H1 (cell line): ENCODE measurements at regions not wholly inside any gene's neighbourhood (a gene's known extent, or its start where the extent isn't known, plus 50 kb on each side); places are given as distances from the start of the nearest gene placed in this dataset.

Source experiments
- CTCF ChIA-PET: fragments of 300-600 bp; sonication (Branson Sonifier 250); formaldehyde crosslinking; loops from one replicate; lab custom pipeline; 2021; ENCODE audit not compliant: partially characterized antibody; lab: Charles Lee
- POLR2A ChIA-PET: fragments of 300-600 bp; sonication (Branson Sonifier 250); formaldehyde crosslinking; loops from one replicate; lab custom pipeline; 2021; ENCODE audit warnings: inconsistent platforms; ENCODE audit not compliant: partially characterized antibody; lab: Charles Lee
- DNase-seq, 2 experiments: peaks; one replicate each; pipeline versions ENCODE4 v3.0.0 to v3.0.0-alpha.2; 2010 to 2022; ENCODE audit warnings: low spot score in 2 of 2, low read depth in 1 of 2, mixed read lengths in 1 of 2
- FAIRE-seq: peaks from 2 replicates; lab custom pipeline; 2011; peaks lifted over from hg19 to GRCh38; lab: Jason Lieb, UNC
- H2AFZ ChIP-seq: 2 replicates; pipeline ENCODE4 v1.8.1; 2012; ENCODE audit warnings: low read length, inconsistent platforms
- H2AK5ac ChIP-seq: 2 replicates; pipeline ENCODE4 v1.6.1; 2013; ENCODE audit warnings: low read depth, low read length
- H2BK120ac ChIP-seq: replicated peaks from 2 replicates; pipeline ENCODE3; 2013; ENCODE audit warnings: low read depth, low read length, inconsistent platforms
- H2BK12ac ChIP-seq: 2 replicates; pipeline ENCODE4 v1.6.1; 2013; ENCODE audit warnings: low read depth, low read length
- H2BK15ac ChIP-seq: 2 replicates; pipeline ENCODE4 v1.6.1; 2013; ENCODE audit warnings: low read length
- H2BK20ac ChIP-seq: 2 replicates; pipeline ENCODE4 v1.6.1; 2013; ENCODE audit warnings: low read length
- H2BK5ac ChIP-seq: 2 replicates; pipeline ENCODE4 v1.6.1; 2013; ENCODE audit warnings: low read depth, low read length
- H3K14ac ChIP-seq: 2 replicates; pipeline ENCODE4 v1.6.1; 2013; ENCODE audit warnings: inconsistent platforms; ENCODE audit not compliant: insufficient read length
- H3K18ac ChIP-seq: 2 replicates; pipeline ENCODE4 v1.6.1; 2013; ENCODE audit warnings: low read length; ENCODE audit errors: extremely low read depth
- H3K23ac ChIP-seq: 2 replicates; pipeline ENCODE4 v1.6.1; 2013; ENCODE audit warnings: inconsistent platforms; ENCODE audit not compliant: insufficient read length
- H3K23me2 ChIP-seq: 2 replicates; pipeline ENCODE4 v1.6.1; 2013; ENCODE audit warnings: low read depth, low read length
- H3K27ac ChIP-seq: 2 replicates; pipeline ENCODE4 v1.6.1; 2011; ENCODE audit warnings: low read depth, low read length, inconsistent platforms
- H3K27me3 ChIP-seq, 4 experiments: replicated peaks in 1 of 4; 1 replicate in 1 of 4; 2 replicates in 3 of 4; pipeline versions ENCODE4 v1.6.1 to v1.8.1; 2011 to 2013; ENCODE audit warnings: low read length in 3 of 4, mild to moderate bottlenecking in 3 of 4, inconsistent platforms in 2 of 4, mixed read lengths in 2 of 4, moderate library complexity in 1 of 4; ENCODE audit not compliant: control insufficient read depth in 3 of 4, insufficient read depth in 3 of 4; ENCODE audit errors: extremely low read depth in 1 of 4
- H3K36me3 ChIP-seq, 4 experiments: 2 replicates each; pipeline versions ENCODE4 v1.6.1 to v1.8.1; 2011 to 2013; ENCODE audit warnings: mild to moderate bottlenecking in 4 of 4, low read length in 3 of 4, moderate library complexity in 2 of 4, control low read depth in 1 of 4, inconsistent platforms in 1 of 4; ENCODE audit not compliant: insufficient read depth in 4 of 4, control insufficient read depth in 2 of 4
- H3K4ac ChIP-seq: replicated peaks from 2 replicates; pipeline ENCODE3; 2013; ENCODE audit warnings: low read length, low read depth, mixed read lengths, inconsistent platforms; ENCODE audit not compliant: insufficient read length
- H3K4me1 ChIP-seq, 4 experiments: replicated peaks in 1 of 4; 1 replicate in 1 of 4; 2 replicates in 3 of 4; pipeline versions ENCODE4 v1.6.1 to v1.8.1; 2011 to 2013; ENCODE audit warnings: low read length in 3 of 4, inconsistent platforms in 2 of 4, mixed read lengths in 1 of 4; ENCODE audit not compliant: insufficient read depth in 4 of 4, control insufficient read depth in 3 of 4
- H3K4me2 ChIP-seq, 2 experiments: 2 replicates each; pipeline versions ENCODE4 v1.6.1 to v1.8.1; 2011 to 2013; ENCODE audit warnings: low read depth in 2 of 2, low read length in 2 of 2, control low read depth in 1 of 2, inconsistent platforms in 1 of 2, mild to moderate bottlenecking in 1 of 2; ENCODE audit not compliant: insufficient read depth in 1 of 2
- H3K4me3 ChIP-seq, 4 experiments: fragments of 200-600, 300-600 bp in 1 of 4; sonication (generic), shearing (Covaris generic), sonication (Bioruptor Twin) in 1 of 4; 2 replicates each; pipeline versions ENCODE4 v1.5.1 to v1.8.1; 2011 to 2016; ENCODE audit warnings: low read length in 4 of 4, low read depth in 3 of 4, control low read depth in 2 of 4, inconsistent platforms in 2 of 4, mild to moderate bottlenecking in 2 of 4, mixed read lengths in 1 of 4, moderate library complexity in 1 of 4; ENCODE audit not compliant: insufficient read depth in 2 of 4; ENCODE audit errors: extremely low read depth in 1 of 4
- H3K56ac ChIP-seq: replicated peaks from 2 replicates; pipeline ENCODE3; 2013; ENCODE audit warnings: low read depth, mild to moderate bottlenecking, mixed read lengths, low read length, inconsistent platforms; ENCODE audit not compliant: insufficient read length
- H3K79me1 ChIP-seq: 2 replicates; pipeline ENCODE4 v1.6.1; 2013; ENCODE audit warnings: low read depth, low read length, control low read depth
- H3K79me2 ChIP-seq, 2 experiments: 2 replicates each; pipeline versions ENCODE4 v1.6.1 to v1.8.1; 2012 to 2013; ENCODE audit warnings: low read length in 2 of 2, mild to moderate bottlenecking in 2 of 2, inconsistent platforms in 1 of 2; ENCODE audit not compliant: insufficient read depth in 2 of 2, control insufficient read depth in 1 of 2
- H3K9ac ChIP-seq, 4 experiments: replicated peaks in 1 of 4; 1 replicate in 1 of 4; 2 replicates in 3 of 4; pipeline versions ENCODE4 v1.6.1 to v1.8.1; 2011 to 2013; ENCODE audit warnings: low read depth in 3 of 4, low read length in 3 of 4, control low read depth in 2 of 4, mild to moderate bottlenecking in 2 of 4, moderate library complexity in 2 of 4, inconsistent platforms in 1 of 4; ENCODE audit errors: extremely low read depth in 1 of 4
- H3K9me3 ChIP-seq, 2 experiments: 2 replicates each; pipeline versions ENCODE4 v1.6.1 to v1.8.1; 2012 to 2013; ENCODE audit warnings: mild to moderate bottlenecking in 2 of 2, moderate library complexity in 2 of 2, control low read depth in 1 of 2, inconsistent platforms in 1 of 2, low read depth in 1 of 2, low read length in 1 of 2, mixed read lengths in 1 of 2; ENCODE audit not compliant: insufficient read depth in 2 of 2
- H4K20me1 ChIP-seq, 2 experiments: replicated peaks in 1 of 2; 2 replicates each; pipeline versions ENCODE3 to v1.8.1; 2011 to 2013; ENCODE audit warnings: inconsistent platforms in 2 of 2, low read length in 2 of 2, mild to moderate bottlenecking in 1 of 2; ENCODE audit not compliant: insufficient read depth in 2 of 2, control insufficient read depth in 1 of 2
- H4K5ac ChIP-seq: 2 replicates; pipeline ENCODE4 v1.6.1; 2013; ENCODE audit warnings: low read length, low read depth, mixed read lengths, inconsistent platforms; ENCODE audit not compliant: insufficient read length
- H4K8ac ChIP-seq: 2 replicates; pipeline ENCODE4 v1.8.0; 2013; ENCODE audit warnings: mild to moderate bottlenecking, moderate library complexity, low read length, inconsistent platforms; ENCODE audit not compliant: insufficient read depth; ENCODE audit errors: extremely low read depth
- H4K91ac ChIP-seq: replicated peaks from 2 replicates; pipeline ENCODE3; 2013; ENCODE audit warnings: low read length, mixed read lengths, inconsistent platforms; ENCODE audit not compliant: insufficient read length
- BACH1 ChIP-seq: IDR thresholded peaks from 2 replicates; pipeline ENCODE4 v1.6.1; 2012; ENCODE audit warnings: low read length, improper control_type of control experiment
- CTBP2 ChIP-seq: IDR thresholded peaks from 2 replicates; pipeline ENCODE4 v1.7.0; 2011; ENCODE audit warnings: borderline replicate concordance, mild to moderate bottlenecking, moderate library complexity, mixed read lengths, low read length; ENCODE audit not compliant: insufficient read depth, insufficient read length
- EGR1 ChIP-seq: IDR thresholded peaks from 2 replicates; pipeline ENCODE4 v1.6.1; 2011; ENCODE audit warnings: low read depth, low read length, borderline replicate concordance
- RXRA ChIP-seq: IDR thresholded peaks from 2 replicates; pipeline ENCODE4 v1.6.1; 2011; ENCODE audit warnings: low read depth, mild to moderate bottlenecking, low read length, moderate library complexity; ENCODE audit not compliant: insufficient read depth
- WGBS, 2 experiments: shearing (Covaris generic) in 1 of 2; methylation state at CpG; one replicate each; pipeline versions ENCODE4 v1.1.6 to v1.1.7; 2013 to 2015; ENCODE audit warnings: low lambda C conversion rate in 2 of 2, mixed read lengths in 2 of 2, inconsistent platforms in 1 of 2, low coverage in 1 of 2, missing lambda C conversion rate in 1 of 2; ENCODE audit not compliant: insufficient replicate concordance in 2 of 2, insufficient coverage in 1 of 2, insufficient read length in 1 of 2; ENCODE audit errors: extremely low coverage in 1 of 2, missing lambda C conversion rate in 1 of 2; 5-methylcytosine and 5-hydroxymethylcytosine counted together

DNA sequence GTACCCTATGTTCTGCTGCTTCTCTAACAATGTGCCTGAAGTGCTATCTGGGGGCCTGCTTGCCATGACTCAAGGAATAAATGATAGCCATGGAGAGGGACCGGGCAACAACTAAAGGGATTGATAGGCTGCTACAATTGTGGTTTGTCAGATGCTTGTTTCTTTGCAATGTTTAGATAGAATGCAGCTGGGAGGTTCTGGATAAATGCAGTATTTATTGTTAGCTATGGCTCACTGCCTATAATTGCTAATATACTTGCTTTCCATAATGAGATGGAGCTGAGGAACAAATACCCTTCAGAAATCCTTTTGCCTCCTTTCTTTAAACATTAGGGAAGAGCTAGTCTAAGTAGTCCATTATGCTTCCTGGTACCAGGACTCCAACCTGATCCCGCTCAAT lies 575.2 kb upstream of the SYNCRIP start:
- no peak overlapping the region for H3K27ac ChIP-seq
- no peak overlapping the region for H3K14ac ChIP-seq
- no peaks in the 10 kb centered on the region for H4K20me1 ChIP-seq
- no peak overlapping the region for H3K18ac ChIP-seq
- H3K27me3 ChIP-seq, result no peaks in the 10 kb centered on the region
- DNase-seq, result no peak
- no peak overlapping the region for H2BK12ac ChIP-seq
- no peaks in the 10 kb centered on the region for H3K23me2 ChIP-seq
- no peak overlapping the region for H3K4me2 ChIP-seq
- no peaks in the 10 kb centered on the region for H3K36me3 ChIP-seq
- no peaks in the 10 kb centered on the region for H3K79me2 ChIP-seq
- no peaks in the 10 kb centered on the region for H3K4me1 ChIP-seq
- H3K9ac ChIP-seq, result no peak overlapping the region
- H3K9me3 ChIP-seq, result no peaks in the 10 kb centered on the region
- no peak overlapping the region for H2AFZ ChIP-seq
- no peak overlapping the region for H2BK15ac ChIP-seq
- no peak overlapping the region for H3K56ac ChIP-seq
- no peak overlapping the region for H3K4me3 ChIP-seq
- no peak overlapping the region for H2AK5ac ChIP-seq
- FAIRE-seq, result no peak
- no peak overlapping the region for H4K5ac ChIP-seq
- no peak overlapping the region for H3K4ac ChIP-seq
- no peak overlapping the region for H4K91ac ChIP-seq
- POLR2A ChIA-PET, result no interaction called here
- H2BK20ac ChIP-seq, result no peak overlapping the region
- H2BK120ac ChIP-seq, result no peak overlapping the region
- 69% methylated on average over 2 of the region's 2 CpGs; no CpG with 5 or more reads in 1 of the 2 experiments for WGBS, 2 experiments
- no peak overlapping the region for H4K8ac ChIP-seq
- peak overlapping the region; percentile 65 for H3K23ac ChIP-seq
- H3K79me1 ChIP-seq, result no peaks in the 10 kb centered on the region
- no peak overlapping the region for H2BK5ac ChIP-seq
- CTCF ChIA-PET, result interaction anchor here (0.6 to 1.7 kb wide), 4 partner anchors 10 to 541 kb away, joined by 3 to 4 read pairs (median 3); no protein-coding TSS in a partner anchor
- no peak for TF ChIP-seq EGR1
- TF ChIP-seq CTBP2, result no peak
- no peak for TF ChIP-seq BACH1
- no peak for TF ChIP-seq RXRA
